Neural crest cell (in vitro differentiated cells): ENCODE measurements at regions not wholly inside any gene's neighbourhood (a gene's known extent, or its start where the extent isn't known, plus 50 kb on each side); places are given as distances from the start of the nearest gene placed in this dataset.

Experiments
- DNase-seq: peaks from one replicate; pipeline ENCODE4 v3.0.0; 2021; ENCODE audit warnings: low read depth, mixed read lengths, low spot score
- H3K27ac Mint-ChIP-seq: one replicate; pipeline ENCODE4 v1.8.0; 2021; ENCODE audit warnings: mild to moderate bottlenecking, mixed read lengths; ENCODE audit not compliant: unreplicated experiment
- H3K27me3 Mint-ChIP-seq: 2 replicates; pipeline ENCODE4 v1.8.0; 2021; ENCODE audit warnings: low read depth, mild to moderate bottlenecking, mixed read lengths
- H3K36me3 Mint-ChIP-seq: 2 replicates; pipeline ENCODE4 v1.8.0; 2021; ENCODE audit warnings: low read depth, mild to moderate bottlenecking, mixed read lengths
- H3K4me1 Mint-ChIP-seq: 2 replicates; pipeline ENCODE4 v1.8.0; 2021; ENCODE audit warnings: mixed read lengths
- H3K4me3 Mint-ChIP-seq: one replicate; pipeline ENCODE4 v1.8.0; 2021; ENCODE audit warnings: mild to moderate bottlenecking, mixed read lengths
- H3K9me3 Mint-ChIP-seq: 2 replicates; pipeline ENCODE4 v1.8.0; 2021; ENCODE audit warnings: mixed read lengths
- CTCF ChIP-seq: fragments of 200-600 bp; sonication (generic); conservative IDR thresholded peaks from 2 replicates; pipeline ENCODE4 v1.5.0; 2021; ENCODE audit warnings: antibody characterized with exemption, mild to moderate bottlenecking

- Mint-ChIP-seq H3K36me3 (no peaks in the 10 kb centered on the region), H3K4me1 (peaks cover 30% of the 10 kb centered on the region), H3K9me3 (no peaks in the 10 kb centered on the region), H3K27ac (no peak overlapping the region), H3K4me3 (no peak overlapping the region), H3K27me3 (no peaks in the 10 kb centered on the region)
- TF ChIP-seq CTCF, result no peak
- DNase-seq, result no peak
Observed at GRCh38 chr13:74037762-74038161, 96.4 kb downstream of the KLF12 start.

- no peak overlapping the region for H3K27ac Mint-ChIP-seq
- no peaks in the 10 kb centered on the region for H3K9me3 Mint-ChIP-seq
- H3K4me1 Mint-ChIP-seq, result peaks cover 30% of the 10 kb centered on the region
- peaks cover 3% of the 10 kb centered on the region for H3K36me3 Mint-ChIP-seq
- no peak for TF ChIP-seq CTCF
- DNase-seq, result no peak
- no peaks in the 10 kb centered on the region for H3K27me3 Mint-ChIP-seq
- no peak overlapping the region for H3K4me3 Mint-ChIP-seq
Observed at GRCh38 chr13:74036373-74036772, 97.8 kb downstream of the KLF12 start.

- Mint-ChIP-seq H3K4me3 (no peak overlapping the region), H3K9me3 (no peaks in the 10 kb centered on the region), H3K27me3 (no peaks in the 10 kb centered on the region), H3K36me3 (peaks cover 3% of the 10 kb centered on the region), H3K4me1 (peaks cover 27% of the 10 kb centered on the region), H3K27ac (no peak overlapping the region)
- no peak for DNase-seq
- no peak for TF ChIP-seq CTCF
Observed at GRCh38 chr13:74035896-74036295, 98.3 kb downstream of the KLF12 start.

- no peak for DNase-seq
- no peak overlapping the region for H3K4me3 Mint-ChIP-seq
- TF ChIP-seq CTCF, result no peak
- no peaks in the 10 kb centered on the region for H3K27me3 Mint-ChIP-seq
- H3K36me3 Mint-ChIP-seq, result peaks cover 3% of the 10 kb centered on the region
- H3K9me3 Mint-ChIP-seq, result no peaks in the 10 kb centered on the region
- H3K27ac Mint-ChIP-seq, result no peak overlapping the region
- peaks cover 16% of the 10 kb centered on the region for H3K4me1 Mint-ChIP-seq
Observed at GRCh38 chr13:74032325-74032724, 101.9 kb downstream of the KLF12 start.

- TF ChIP-seq CTCF, result no peak
- H3K27ac Mint-ChIP-seq, result no peak overlapping the region
- peaks cover 15% of the 10 kb centered on the region for H3K4me1 Mint-ChIP-seq
- no peak for DNase-seq
- H3K36me3 Mint-ChIP-seq, result peaks cover 10% of the 10 kb centered on the region
- H3K27me3 Mint-ChIP-seq, result no peaks in the 10 kb centered on the region
- H3K9me3 Mint-ChIP-seq, result no peaks in the 10 kb centered on the region
- H3K4me3 Mint-ChIP-seq, result no peak overlapping the region
Observed at GRCh38 chr13:74027161-74027779, 106.9 kb downstream of the KLF12 start.

- no peak overlapping the region for H3K4me3 Mint-ChIP-seq
Observed at GRCh38 chr13:74026753-74027152, 107.5 kb downstream of the KLF12 start.

More at GRCh38 chr13:74026753-74027152, 107.5 kb downstream of the KLF12 start:
- no peaks in the 10 kb centered on the region for H3K27me3 Mint-ChIP-seq
- H3K4me1 Mint-ChIP-seq, result peaks cover 15% of the 10 kb centered on the region
- H3K27ac Mint-ChIP-seq, result no peak overlapping the region
- H3K9me3 Mint-ChIP-seq, result no peaks in the 10 kb centered on the region
- DNase-seq, result no peak
- H3K36me3 Mint-ChIP-seq, result peaks cover 10% of the 10 kb centered on the region
- TF ChIP-seq CTCF, result no peak
